Endothelial cell (in vitro differentiated cells): ENCODE measurements at regions not wholly inside any gene's neighbourhood (a gene's known extent, or its start where the extent isn't known, plus 50 kb on each side); places are given as distances from the start of the nearest gene placed in this dataset.

Source experiments
- DNase-seq: peaks from one replicate; pipeline ENCODE4 v3.0.0; 2021; ENCODE audit warnings: low spot score
- H3K27ac Mint-ChIP-seq: one replicate; pipeline ENCODE4 v1.8.0; 2021; ENCODE audit warnings: mixed read lengths, inconsistent platforms; ENCODE audit not compliant: unreplicated experiment
- H3K27me3 Mint-ChIP-seq: one replicate; pipeline ENCODE4 v1.8.0; 2021; ENCODE audit warnings: mild to moderate bottlenecking, moderate library complexity, mixed read lengths, inconsistent platforms; ENCODE audit not compliant: unreplicated experiment
- H3K36me3 Mint-ChIP-seq: one replicate; pipeline ENCODE4 v1.8.0; 2021; ENCODE audit warnings: mild to moderate bottlenecking, low read depth, mixed read lengths, inconsistent platforms; ENCODE audit not compliant: unreplicated experiment
- H3K4me1 Mint-ChIP-seq: one replicate; pipeline ENCODE4 v1.8.0; 2021; ENCODE audit warnings: mild to moderate bottlenecking, mixed read lengths, inconsistent platforms; ENCODE audit not compliant: unreplicated experiment
- H3K4me3 Mint-ChIP-seq: one replicate; pipeline ENCODE4 v1.8.0; 2021; ENCODE audit warnings: mild to moderate bottlenecking, mixed read lengths, inconsistent platforms; ENCODE audit not compliant: unreplicated experiment
- H3K9me3 Mint-ChIP-seq: one replicate; pipeline ENCODE4 v1.8.0; 2021; ENCODE audit warnings: mixed read lengths, inconsistent platforms; ENCODE audit not compliant: unreplicated experiment
- TF ChIP-seq, protein P1 (sequence below): fragments of 200-600 bp; sonication (generic); IDR thresholded peaks from one replicate; pipeline ENCODE4 v1.5.0; 2021; ENCODE audit warnings: antibody characterized with exemption; ENCODE audit not compliant: unreplicated experiment

- Mint-ChIP-seq H3K9me3 (no peaks in the 10 kb centered on the region), H3K4me3 (no peak overlapping the region), H3K4me1 (no peaks in the 10 kb centered on the region), H3K27me3 (no peaks in the 10 kb centered on the region), H3K27ac (no peak overlapping the region), H3K36me3 (no peaks in the 10 kb centered on the region)
- TF ChIP-seq, protein P1, sequence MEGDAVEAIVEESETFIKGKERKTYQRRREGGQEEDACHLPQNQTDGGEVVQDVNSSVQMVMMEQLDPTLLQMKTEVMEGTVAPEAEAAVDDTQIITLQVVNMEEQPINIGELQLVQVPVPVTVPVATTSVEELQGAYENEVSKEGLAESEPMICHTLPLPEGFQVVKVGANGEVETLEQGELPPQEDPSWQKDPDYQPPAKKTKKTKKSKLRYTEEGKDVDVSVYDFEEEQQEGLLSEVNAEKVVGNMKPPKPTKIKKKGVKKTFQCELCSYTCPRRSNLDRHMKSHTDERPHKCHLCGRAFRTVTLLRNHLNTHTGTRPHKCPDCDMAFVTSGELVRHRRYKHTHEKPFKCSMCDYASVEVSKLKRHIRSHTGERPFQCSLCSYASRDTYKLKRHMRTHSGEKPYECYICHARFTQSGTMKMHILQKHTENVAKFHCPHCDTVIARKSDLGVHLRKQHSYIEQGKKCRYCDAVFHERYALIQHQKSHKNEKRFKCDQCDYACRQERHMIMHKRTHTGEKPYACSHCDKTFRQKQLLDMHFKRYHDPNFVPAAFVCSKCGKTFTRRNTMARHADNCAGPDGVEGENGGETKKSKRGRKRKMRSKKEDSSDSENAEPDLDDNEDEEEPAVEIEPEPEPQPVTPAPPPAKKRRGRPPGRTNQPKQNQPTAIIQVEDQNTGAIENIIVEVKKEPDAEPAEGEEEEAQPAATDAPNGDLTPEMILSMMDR = no peak
- no peak for DNase-seq
These were observed 330.5 kb downstream of the KCNS3 start for GRCh38 chr2:18208956-18209355.

DNA sequence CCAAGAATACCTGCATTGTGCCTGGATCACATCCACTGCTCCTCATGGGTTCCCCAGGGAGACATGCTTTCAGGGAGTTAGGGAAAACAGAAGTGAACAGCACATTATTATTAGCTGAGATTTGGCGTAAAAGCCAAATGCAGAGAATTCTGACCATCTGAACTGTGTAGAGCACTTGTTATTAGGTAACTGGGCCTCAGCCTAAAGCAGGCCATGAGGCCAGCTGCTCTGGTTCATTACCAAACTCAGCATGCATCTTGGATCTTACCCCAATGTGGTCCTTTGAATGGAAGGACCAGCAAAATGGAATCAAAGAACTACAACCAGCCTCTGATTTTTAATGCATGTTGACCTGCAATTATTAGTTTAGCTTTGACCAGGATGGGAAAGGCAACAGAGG, 322.3 kb downstream of the KCNS3 start:
- no peak overlapping the region for H3K4me3 Mint-ChIP-seq
- no peak overlapping the region for H3K27ac Mint-ChIP-seq
- no peaks in the 10 kb centered on the region for H3K36me3 Mint-ChIP-seq
- no peak for DNase-seq
- H3K27me3 Mint-ChIP-seq = peaks cover 2% of the 10 kb centered on the region
- no peaks in the 10 kb centered on the region for H3K9me3 Mint-ChIP-seq
- TF ChIP-seq, protein P1 = no peak
- no peaks in the 10 kb centered on the region for H3K4me1 Mint-ChIP-seq

GRCh38 chr2:18198677-18199076, 320.2 kb downstream of the KCNS3 start:
- no peaks in the 10 kb centered on the region for H3K36me3 Mint-ChIP-seq

DNA sequence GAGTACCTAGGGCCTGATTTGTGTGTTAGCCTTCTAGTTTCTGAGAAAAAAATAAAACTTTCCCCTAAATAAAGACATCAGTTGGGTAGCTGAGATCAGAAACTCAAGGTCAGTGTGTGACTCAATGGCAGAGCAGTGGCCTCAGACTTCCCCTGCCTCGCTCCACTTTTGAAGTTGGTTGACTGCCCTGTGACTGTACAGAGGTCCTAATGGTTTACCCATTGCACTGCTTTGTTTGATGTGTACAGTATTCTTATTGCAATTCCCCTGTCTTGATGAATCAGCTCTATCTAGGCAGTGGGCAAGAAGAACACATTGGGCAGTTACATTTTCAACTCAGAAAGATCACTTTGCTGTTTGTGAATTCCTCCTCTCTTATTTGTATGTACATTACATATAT, 315.7 kb downstream of the KCNS3 start:
- Mint-ChIP-seq H3K9me3 (no peaks in the 10 kb centered on the region), H3K4me3 (no peak overlapping the region), H3K27me3 (no peaks in the 10 kb centered on the region), H3K27ac (no peak overlapping the region), H3K36me3 (no peaks in the 10 kb centered on the region), H3K4me1 (no peaks in the 10 kb centered on the region)
- DNase-seq = no peak
- TF ChIP-seq, protein P1 = no peak

More at GRCh38 chr2:18198677-18199076, 320.2 kb downstream of the KCNS3 start:
- H3K27me3 Mint-ChIP-seq = peaks cover 2% of the 10 kb centered on the region
- H3K4me3 Mint-ChIP-seq = no peak overlapping the region
- H3K9me3 Mint-ChIP-seq = no peaks in the 10 kb centered on the region
- TF ChIP-seq, protein P1 = no peak
- no peak overlapping the region for H3K27ac Mint-ChIP-seq
- no peak for DNase-seq
- H3K4me1 Mint-ChIP-seq = no peaks in the 10 kb centered on the region

GRCh38 chr2:18186816-18187613, 308.5 kb downstream of the KCNS3 start:
- no peaks in the 10 kb centered on the region for H3K9me3 Mint-ChIP-seq
- no peak overlapping the region for H3K4me3 Mint-ChIP-seq
- TF ChIP-seq, protein P1 = no peak
- H3K27ac Mint-ChIP-seq = no peak overlapping the region
- H3K4me1 Mint-ChIP-seq = peaks cover 9% of the 10 kb centered on the region
- DNase-seq = no peak
- H3K27me3 Mint-ChIP-seq = peaks cover 2% of the 10 kb centered on the region
- no peaks in the 10 kb centered on the region for H3K36me3 Mint-ChIP-seq
